ENCODE measurements at regions not wholly inside any gene's neighbourhood (a gene's known extent, or its start where the extent isn't known, plus 50 kb on each side); places are given as distances from the start of the nearest gene placed in this dataset.

GRCh38 chr4:24704149-24704548 lies 91.2 kb upstream of the SOD3 start:
- H3K9ac ChIP-seq (ENCODE audit: low read length): no peak overlapping the region
- DNase-seq: no peak
- H2AFZ ChIP-seq (ENCODE audit: low read length): no peak overlapping the region
- no peak overlapping the region for H3K4me3 ChIP-seq (ENCODE audit: low read length)
- no peak overlapping the region for H3K4me2 ChIP-seq (ENCODE audit: low read depth, low read length)
- H3K27me3 ChIP-seq (replicated peaks; ENCODE audit: insufficient read depth, low read length): no peaks in the 10 kb centered on the region
- no peak overlapping the region for H3K27ac ChIP-seq (ENCODE audit: low read length)
- no peak for TF ChIP-seq EZH2 (optimal IDR thresholded peaks at IDR 0.05; ENCODE audit: low read depth, low read length)
- TF ChIP-seq, protein P1, sequence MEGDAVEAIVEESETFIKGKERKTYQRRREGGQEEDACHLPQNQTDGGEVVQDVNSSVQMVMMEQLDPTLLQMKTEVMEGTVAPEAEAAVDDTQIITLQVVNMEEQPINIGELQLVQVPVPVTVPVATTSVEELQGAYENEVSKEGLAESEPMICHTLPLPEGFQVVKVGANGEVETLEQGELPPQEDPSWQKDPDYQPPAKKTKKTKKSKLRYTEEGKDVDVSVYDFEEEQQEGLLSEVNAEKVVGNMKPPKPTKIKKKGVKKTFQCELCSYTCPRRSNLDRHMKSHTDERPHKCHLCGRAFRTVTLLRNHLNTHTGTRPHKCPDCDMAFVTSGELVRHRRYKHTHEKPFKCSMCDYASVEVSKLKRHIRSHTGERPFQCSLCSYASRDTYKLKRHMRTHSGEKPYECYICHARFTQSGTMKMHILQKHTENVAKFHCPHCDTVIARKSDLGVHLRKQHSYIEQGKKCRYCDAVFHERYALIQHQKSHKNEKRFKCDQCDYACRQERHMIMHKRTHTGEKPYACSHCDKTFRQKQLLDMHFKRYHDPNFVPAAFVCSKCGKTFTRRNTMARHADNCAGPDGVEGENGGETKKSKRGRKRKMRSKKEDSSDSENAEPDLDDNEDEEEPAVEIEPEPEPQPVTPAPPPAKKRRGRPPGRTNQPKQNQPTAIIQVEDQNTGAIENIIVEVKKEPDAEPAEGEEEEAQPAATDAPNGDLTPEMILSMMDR (IDR thresholded peaks at IDR 0.05; ENCODE audit: low read length): no peak
- no peak for TF ChIP-seq EZH2phosphoT487 (IDR thresholded peaks at IDR 0.05; ENCODE audit: low read length)
- H3K9me2 ChIP-seq (replicated peaks; ENCODE audit: insufficient read depth, low read length): no peaks in the 10 kb centered on the region
- H3K4me1 ChIP-seq (ENCODE audit: low read length): no peaks in the 10 kb centered on the region
- no peaks in the 10 kb centered on the region for H3F3A ChIP-seq (ENCODE audit: insufficient read depth, low read length)
- no peaks in the 10 kb centered on the region for H3K36me3 ChIP-seq (replicated peaks; ENCODE audit: insufficient read depth, low read length)
- no peaks in the 10 kb centered on the region for H3K9me3 ChIP-seq (replicated peaks; ENCODE audit: insufficient read depth, low read length)
- H4K20me1 ChIP-seq (ENCODE audit: insufficient read depth, low read length): no peaks in the 10 kb centered on the region
- H3K79me2 ChIP-seq (ENCODE audit: low read length): no peaks in the 10 kb centered on the region

DNA sequence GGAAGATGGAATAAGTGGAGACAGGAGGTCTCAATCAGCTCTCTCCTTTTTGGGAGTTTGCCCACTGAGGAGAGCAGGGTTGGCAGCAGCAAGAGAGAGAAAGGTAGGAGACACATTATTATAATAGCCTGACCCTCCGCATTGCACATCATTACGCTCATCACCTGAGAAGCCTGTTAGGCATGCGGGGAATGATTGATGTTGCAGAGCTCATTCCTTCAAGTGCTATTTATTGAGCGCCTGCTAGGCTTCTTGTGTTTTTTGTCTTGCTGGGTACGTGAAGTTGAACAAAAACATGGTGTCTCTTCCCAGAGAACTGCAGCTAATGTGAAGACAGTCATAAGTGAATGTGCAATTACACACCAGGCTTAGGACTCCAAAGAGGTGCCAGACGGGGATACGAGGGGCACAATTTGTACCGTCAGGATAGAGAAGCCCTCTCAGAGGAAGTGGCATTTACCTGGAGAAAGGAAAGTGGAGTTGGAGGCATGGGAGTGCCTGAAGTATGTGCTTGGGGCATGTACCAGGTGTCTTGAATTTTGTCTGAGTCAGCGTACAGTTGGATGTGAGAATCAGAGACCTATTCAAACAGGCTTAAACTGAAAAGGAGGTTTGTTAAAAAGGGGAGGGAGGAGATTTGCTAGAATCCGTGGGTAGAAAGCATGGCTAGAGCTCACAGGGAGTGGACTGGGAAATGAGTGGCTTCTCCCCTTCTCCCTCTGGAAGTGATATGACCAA lies 90.2 kb upstream of the SOD3 start:
- Histone ChIP-seq H3K4me1 (ENCODE audit: low read length) (no peaks in the 10 kb centered on the region), H3K9me3 (replicated peaks; ENCODE audit: insufficient read depth, low read length) (no peaks in the 10 kb centered on the region), H3K9me2 (replicated peaks; ENCODE audit: insufficient read depth, low read length) (no peaks in the 10 kb centered on the region), H3F3A (ENCODE audit: insufficient read depth, low read length) (no peaks in the 10 kb centered on the region), H3K27me3 (replicated peaks; ENCODE audit: insufficient read depth, low read length) (no peaks in the 10 kb centered on the region), H3K4me2 (ENCODE audit: low read depth, low read length) (no peak overlapping the region), H3K9ac (ENCODE audit: low read length) (no peak overlapping the region), H2AFZ (ENCODE audit: low read length) (no peak overlapping the region), H4K20me1 (ENCODE audit: insufficient read depth, low read length) (no peaks in the 10 kb centered on the region), H3K79me2 (ENCODE audit: low read length) (no peaks in the 10 kb centered on the region), H3K4me3 (ENCODE audit: low read length) (no peak overlapping the region), H3K36me3 (replicated peaks; ENCODE audit: insufficient read depth, low read length) (no peaks in the 10 kb centered on the region), H3K27ac (ENCODE audit: low read length) (no peak overlapping the region)
- TF ChIP-seq EZH2phosphoT487 (IDR thresholded peaks at IDR 0.05; ENCODE audit: low read length): no peak
- no peak for DNase-seq

GRCh38 chr4:24713604-24714003 lies 81.8 kb upstream of the SOD3 start:
- H3K9ac ChIP-seq (ENCODE audit: low read length): no peak overlapping the region
- TF ChIP-seq EZH2phosphoT487 (IDR thresholded peaks at IDR 0.05; ENCODE audit: low read length) (no peak), EZH2 (optimal IDR thresholded peaks at IDR 0.05; ENCODE audit: low read depth, low read length) (no peak)
- TF ChIP-seq, protein P1 (IDR thresholded peaks at IDR 0.05; ENCODE audit: low read length): no peak
- no peak overlapping the region for H3K4me2 ChIP-seq (ENCODE audit: low read depth, low read length)
- no peaks in the 10 kb centered on the region for H3K79me2 ChIP-seq (ENCODE audit: low read length)
- no peaks in the 10 kb centered on the region for H4K20me1 ChIP-seq (ENCODE audit: insufficient read depth, low read length)
- H3K4me1 ChIP-seq (ENCODE audit: low read length): no peaks in the 10 kb centered on the region
- no peaks in the 10 kb centered on the region for H3F3A ChIP-seq (ENCODE audit: insufficient read depth, low read length)
- no peaks in the 10 kb centered on the region for H3K36me3 ChIP-seq (replicated peaks; ENCODE audit: insufficient read depth, low read length)
- H3K9me3 ChIP-seq (replicated peaks; ENCODE audit: insufficient read depth, low read length): no peaks in the 10 kb centered on the region; the same call in 1 of the 2 replicates
- H3K4me3 ChIP-seq (ENCODE audit: low read length): no peak overlapping the region
- no peaks in the 10 kb centered on the region for H3K9me2 ChIP-seq (replicated peaks; ENCODE audit: insufficient read depth, low read length)
- H2AFZ ChIP-seq (ENCODE audit: low read length): no peak overlapping the region
- no peak overlapping the region for H3K27ac ChIP-seq (ENCODE audit: low read length)
- no peak for DNase-seq
- H3K27me3 ChIP-seq (replicated peaks; ENCODE audit: insufficient read depth, low read length): no peaks in the 10 kb centered on the region

GRCh38 chr4:24719615-24720014 lies 75.8 kb upstream of the SOD3 start:
- H3K4me1 ChIP-seq (ENCODE audit: low read length): no peaks in the 10 kb centered on the region
- no peak overlapping the region for H3K4me3 ChIP-seq (ENCODE audit: low read length)
- TF ChIP-seq EZH2 (optimal IDR thresholded peaks at IDR 0.05; ENCODE audit: low read depth, low read length) (no peak), EZH2phosphoT487 (IDR thresholded peaks at IDR 0.05; ENCODE audit: low read length) (no peak)
- TF ChIP-seq, protein P1 (IDR thresholded peaks at IDR 0.05; ENCODE audit: low read length): no peak
- no peaks in the 10 kb centered on the region for H3K9me2 ChIP-seq (replicated peaks; ENCODE audit: insufficient read depth, low read length)
- no peaks in the 10 kb centered on the region for H3K36me3 ChIP-seq (replicated peaks; ENCODE audit: insufficient read depth, low read length)
- no peaks in the 10 kb centered on the region for H3K27me3 ChIP-seq (replicated peaks; ENCODE audit: insufficient read depth, low read length)
- no peak overlapping the region for H3K4me2 ChIP-seq (ENCODE audit: low read depth, low read length)
- H3K9ac ChIP-seq (ENCODE audit: low read length): no peak overlapping the region
- H2AFZ ChIP-seq (ENCODE audit: low read length): no peak overlapping the region
- no peak overlapping the region for H3K27ac ChIP-seq (ENCODE audit: low read length)
- no peak for DNase-seq
- no peaks in the 10 kb centered on the region for H3K9me3 ChIP-seq (replicated peaks; ENCODE audit: insufficient read depth, low read length)
- no peaks in the 10 kb centered on the region for H4K20me1 ChIP-seq (ENCODE audit: insufficient read depth, low read length)
- no peaks in the 10 kb centered on the region for H3K79me2 ChIP-seq (ENCODE audit: low read length)
- H3F3A ChIP-seq (ENCODE audit: insufficient read depth, low read length): no peaks in the 10 kb centered on the region
